Liver (tissue), 8 donors: ENCODE measurements at regions not wholly inside any gene's neighbourhood (a gene's known extent, or its start where the extent isn't known, plus 50 kb on each side); places are given as distances from the start of the nearest gene placed in this dataset.

Experiments used
- DNase-seq: peaks from one replicate; pipeline ENCODE4 v3.0.0-alpha.2; 2017; ENCODE audit warnings: low spot score
- H3K27ac ChIP-seq, 2 donors: one replicate each; pipeline ENCODE4 v1.7.0; 2013; ENCODE audit warnings: inconsistent platforms in 2 of 2, low read length in 2 of 2, control low read depth in 1 of 2, low read depth in 1 of 2, mild to moderate bottlenecking in 1 of 2
- H3K27me3 ChIP-seq, 4 donors: one replicate each; pipeline versions ENCODE4 v1.6.1 to v1.7.0; 2013; ENCODE audit warnings: low read length in 3 of 4, inconsistent platforms in 1 of 4, mild to moderate bottlenecking in 1 of 4, moderate library complexity in 1 of 4; ENCODE audit not compliant: control insufficient read depth in 4 of 4, insufficient read depth in 4 of 4
- H3K36me3 ChIP-seq, 4 donors: one replicate each; pipeline versions ENCODE4 v1.6.1 to v1.7.0; 2013; ENCODE audit warnings: low read length in 3 of 4, mild to moderate bottlenecking in 3 of 4, low read depth in 1 of 4, moderate library complexity in 1 of 4; ENCODE audit not compliant: control insufficient read depth in 4 of 4, insufficient read depth in 3 of 4
- H3K4me1 ChIP-seq, 4 donors: one replicate each; pipeline versions ENCODE4 v1.6.1 to v1.7.0; 2013; ENCODE audit warnings: low read length in 3 of 4, mild to moderate bottlenecking in 3 of 4, moderate library complexity in 1 of 4; ENCODE audit not compliant: control insufficient read depth in 4 of 4, insufficient read depth in 4 of 4
- H3K4me3 ChIP-seq, 3 donors: one replicate each; pipeline versions ENCODE4 v1.6.1 to v1.7.0; 2013; ENCODE audit warnings: low read length in 3 of 3, control low read depth in 1 of 3, low read depth in 1 of 3, mild to moderate bottlenecking in 1 of 3
- H3K9ac ChIP-seq, 2 donors: one replicate each; pipeline ENCODE4 v1.7.0; 2013; ENCODE audit warnings: low read length in 2 of 2, mild to moderate bottlenecking in 2 of 2, moderate library complexity in 2 of 2, control low read depth in 1 of 2, low read depth in 1 of 2
- H3K9me3 ChIP-seq, 4 donors: one replicate each; pipeline versions ENCODE4 v1.6.1 to v1.7.0; 2013; ENCODE audit warnings: low read length in 3 of 4; ENCODE audit not compliant: control insufficient read depth in 4 of 4
- CTCF ChIP-seq: fragments of 150-350 bp; IDR thresholded peaks from 2 replicates; pipeline ENCODE4 v1.5.1; 2017; ENCODE audit warnings: improper control_type of control experiment, low read depth, low read length; ENCODE audit not compliant: missing input control
- EGR1 ChIP-seq, 2 donors: IDR thresholded peaks; 2 replicates each; pipeline ENCODE4 v1.6.1; 2016 to 2018; ENCODE audit warnings: antibody characterized with exemption in 2 of 2, low read depth in 2 of 2
- FOXA1 ChIP-seq: IDR thresholded peaks from 2 replicates; pipeline ENCODE4 v1.6.1; 2016; ENCODE audit warnings: antibody characterized with exemption
- FOXA2 ChIP-seq: IDR thresholded peaks from 2 replicates; pipeline ENCODE4 v1.6.1; 2016; ENCODE audit warnings: antibody characterized with exemption
- GABPA ChIP-seq, 2 donors: IDR thresholded peaks in 1 of 2; conservative IDR thresholded peaks in 1 of 2; 2 replicates each; pipeline ENCODE4 v1.6.1; 2016; ENCODE audit warnings: antibody characterized with exemption in 2 of 2, mild to moderate bottlenecking in 1 of 2, moderate library complexity in 1 of 2
- HNF4A ChIP-seq, 2 donors: conservative IDR thresholded peaks; 2 replicates each; pipeline ENCODE4 v1.6.1; 2016; ENCODE audit warnings: antibody characterized with exemption in 2 of 2, mild to moderate bottlenecking in 2 of 2
- HNF4G ChIP-seq: IDR thresholded peaks from 2 replicates; pipeline ENCODE4 v1.6.1; 2016; ENCODE audit warnings: antibody characterized with exemption
- JUND ChIP-seq, 2 donors: IDR thresholded peaks; 2 replicates each; pipeline ENCODE4 v1.6.1; 2016; ENCODE audit warnings: antibody characterized with exemption in 2 of 2
- NR2F2 ChIP-seq: IDR thresholded peaks from 2 replicates; pipeline ENCODE4 v1.6.1; 2016; ENCODE audit warnings: antibody characterized with exemption
- RXRA ChIP-seq, 2 donors: IDR thresholded peaks; 2 replicates each; pipeline ENCODE4 v1.6.1; 2017 to 2018; ENCODE audit warnings: antibody characterized with exemption in 2 of 2, mild to moderate bottlenecking in 1 of 2
- SP1 ChIP-seq: IDR thresholded peaks from 2 replicates; pipeline ENCODE4 v1.6.1; 2018; ENCODE audit warnings: antibody characterized with exemption, mild to moderate bottlenecking
- TAF1 ChIP-seq: conservative IDR thresholded peaks from 2 replicates; pipeline ENCODE4 v1.6.1; 2016; ENCODE audit warnings: antibody characterized with exemption, mild to moderate bottlenecking
- WGBS: extraction: QIAGEN DNeasy Blood & Tissue Kit; methylation state at CpG from one replicate; pipeline ENCODE4 v1.1.7; 2013; 5-methylcytosine and 5-hydroxymethylcytosine counted together
- TF ChIP-seq, protein P1 (sequence below): IDR thresholded peaks from 2 replicates; pipeline ENCODE4 v1.6.1; 2016; ENCODE audit warnings: antibody characterized with exemption, mild to moderate bottlenecking
- TF ChIP-seq, protein P2 (sequence below): IDR thresholded peaks from 2 replicates; pipeline ENCODE4 v1.6.1; 2016; ENCODE audit warnings: antibody characterized with exemption
- TF ChIP-seq, protein P3 (sequence below): IDR thresholded peaks from 2 replicates; pipeline ENCODE4 v1.6.1; 2016; ENCODE audit warnings: antibody characterized with exemption
- donor health status: healthy.
- donor health status: healthy.
- donor health status: healthy.
- donor health status: healthy.
- donor health status: healthy.

DNA sequence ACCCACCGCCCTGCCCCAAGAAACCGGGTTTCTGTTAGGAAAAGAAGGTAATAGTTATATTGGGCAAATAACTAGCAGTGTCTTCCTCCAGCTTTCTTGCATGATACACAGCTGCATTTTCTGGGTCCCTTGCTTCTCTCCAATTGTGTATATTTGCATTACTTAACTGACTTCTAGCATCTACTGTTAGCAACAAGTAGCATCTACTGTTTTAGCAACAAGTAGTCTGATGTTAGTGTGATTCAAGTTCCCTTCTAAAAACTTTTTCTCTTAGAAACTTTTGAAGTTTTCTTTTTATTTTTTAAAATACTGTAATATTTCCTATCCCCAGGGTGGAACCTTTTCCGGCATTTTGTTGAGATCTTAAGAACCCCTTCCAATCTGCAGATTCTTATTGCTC lies 221.2 kb downstream of the CLIC5 start:
- 91% methylated on average over 3 of the region's 3 CpGs for WGBS
- H3K27ac ChIP-seq: no peak overlapping the region
- no peak overlapping the region for H3K9ac ChIP-seq
- H3K27me3 ChIP-seq: peaks cover 0 to 5% (median 2%) of the 10 kb centered on the region in 4 donors
- H3K4me1 ChIP-seq: no peaks in the 10 kb centered on the region
- no peaks in the 10 kb centered on the region for H3K36me3 ChIP-seq
- no peak for DNase-seq
- no peaks in the 10 kb centered on the region for H3K9me3 ChIP-seq
- TF ChIP-seq EGR1 (IDR thresholded peaks at IDR 0.05; ENCODE audit: low read depth in 2 of 2) (no peak), GABPA (IDR thresholded peaks at IDR 0.05 in 1 of 2, conservative IDR thresholded peaks at IDR 0.05 in 1 of 2) (no peak), JUND (IDR thresholded peaks at IDR 0.05) (no peak), RXRA (IDR thresholded peaks at IDR 0.05) (no peak), FOXA2 (no peak), HNF4A (conservative IDR thresholded peaks at IDR 0.05) (no peak), CTCF (no peak), TAF1 (no peak), NR2F2 (no peak), SP1 (no peak), HNF4G (no peak)
- TF ChIP-seq, protein P1, sequence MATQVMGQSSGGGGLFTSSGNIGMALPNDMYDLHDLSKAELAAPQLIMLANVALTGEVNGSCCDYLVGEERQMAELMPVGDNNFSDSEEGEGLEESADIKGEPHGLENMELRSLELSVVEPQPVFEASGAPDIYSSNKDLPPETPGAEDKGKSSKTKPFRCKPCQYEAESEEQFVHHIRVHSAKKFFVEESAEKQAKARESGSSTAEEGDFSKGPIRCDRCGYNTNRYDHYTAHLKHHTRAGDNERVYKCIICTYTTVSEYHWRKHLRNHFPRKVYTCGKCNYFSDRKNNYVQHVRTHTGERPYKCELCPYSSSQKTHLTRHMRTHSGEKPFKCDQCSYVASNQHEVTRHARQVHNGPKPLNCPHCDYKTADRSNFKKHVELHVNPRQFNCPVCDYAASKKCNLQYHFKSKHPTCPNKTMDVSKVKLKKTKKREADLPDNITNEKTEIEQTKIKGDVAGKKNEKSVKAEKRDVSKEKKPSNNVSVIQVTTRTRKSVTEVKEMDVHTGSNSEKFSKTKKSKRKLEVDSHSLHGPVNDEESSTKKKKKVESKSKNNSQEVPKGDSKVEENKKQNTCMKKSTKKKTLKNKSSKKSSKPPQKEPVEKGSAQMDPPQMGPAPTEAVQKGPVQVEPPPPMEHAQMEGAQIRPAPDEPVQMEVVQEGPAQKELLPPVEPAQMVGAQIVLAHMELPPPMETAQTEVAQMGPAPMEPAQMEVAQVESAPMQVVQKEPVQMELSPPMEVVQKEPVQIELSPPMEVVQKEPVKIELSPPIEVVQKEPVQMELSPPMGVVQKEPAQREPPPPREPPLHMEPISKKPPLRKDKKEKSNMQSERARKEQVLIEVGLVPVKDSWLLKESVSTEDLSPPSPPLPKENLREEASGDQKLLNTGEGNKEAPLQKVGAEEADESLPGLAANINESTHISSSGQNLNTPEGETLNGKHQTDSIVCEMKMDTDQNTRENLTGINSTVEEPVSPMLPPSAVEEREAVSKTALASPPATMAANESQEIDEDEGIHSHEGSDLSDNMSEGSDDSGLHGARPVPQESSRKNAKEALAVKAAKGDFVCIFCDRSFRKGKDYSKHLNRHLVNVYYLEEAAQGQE: no peak
- TF ChIP-seq, protein P2, sequence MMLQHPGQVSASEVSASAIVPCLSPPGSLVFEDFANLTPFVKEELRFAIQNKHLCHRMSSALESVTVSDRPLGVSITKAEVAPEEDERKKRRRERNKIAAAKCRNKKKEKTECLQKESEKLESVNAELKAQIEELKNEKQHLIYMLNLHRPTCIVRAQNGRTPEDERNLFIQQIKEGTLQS: no peak
- TF ChIP-seq, protein P3, sequence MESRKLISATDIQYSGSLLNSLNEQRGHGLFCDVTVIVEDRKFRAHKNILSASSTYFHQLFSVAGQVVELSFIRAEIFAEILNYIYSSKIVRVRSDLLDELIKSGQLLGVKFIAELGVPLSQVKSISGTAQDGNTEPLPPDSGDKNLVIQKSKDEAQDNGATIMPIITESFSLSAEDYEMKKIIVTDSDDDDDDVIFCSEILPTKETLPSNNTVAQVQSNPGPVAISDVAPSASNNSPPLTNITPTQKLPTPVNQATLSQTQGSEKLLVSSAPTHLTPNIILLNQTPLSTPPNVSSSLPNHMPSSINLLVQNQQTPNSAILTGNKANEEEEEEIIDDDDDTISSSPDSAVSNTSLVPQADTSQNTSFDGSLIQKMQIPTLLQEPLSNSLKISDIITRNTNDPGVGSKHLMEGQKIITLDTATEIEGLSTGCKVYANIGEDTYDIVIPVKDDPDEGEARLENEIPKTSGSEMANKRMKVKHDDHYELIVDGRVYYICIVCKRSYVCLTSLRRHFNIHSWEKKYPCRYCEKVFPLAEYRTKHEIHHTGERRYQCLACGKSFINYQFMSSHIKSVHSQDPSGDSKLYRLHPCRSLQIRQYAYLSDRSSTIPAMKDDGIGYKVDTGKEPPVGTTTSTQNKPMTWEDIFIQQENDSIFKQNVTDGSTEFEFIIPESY: no peak
- no peak overlapping the region for H3K4me3 ChIP-seq

DNA sequence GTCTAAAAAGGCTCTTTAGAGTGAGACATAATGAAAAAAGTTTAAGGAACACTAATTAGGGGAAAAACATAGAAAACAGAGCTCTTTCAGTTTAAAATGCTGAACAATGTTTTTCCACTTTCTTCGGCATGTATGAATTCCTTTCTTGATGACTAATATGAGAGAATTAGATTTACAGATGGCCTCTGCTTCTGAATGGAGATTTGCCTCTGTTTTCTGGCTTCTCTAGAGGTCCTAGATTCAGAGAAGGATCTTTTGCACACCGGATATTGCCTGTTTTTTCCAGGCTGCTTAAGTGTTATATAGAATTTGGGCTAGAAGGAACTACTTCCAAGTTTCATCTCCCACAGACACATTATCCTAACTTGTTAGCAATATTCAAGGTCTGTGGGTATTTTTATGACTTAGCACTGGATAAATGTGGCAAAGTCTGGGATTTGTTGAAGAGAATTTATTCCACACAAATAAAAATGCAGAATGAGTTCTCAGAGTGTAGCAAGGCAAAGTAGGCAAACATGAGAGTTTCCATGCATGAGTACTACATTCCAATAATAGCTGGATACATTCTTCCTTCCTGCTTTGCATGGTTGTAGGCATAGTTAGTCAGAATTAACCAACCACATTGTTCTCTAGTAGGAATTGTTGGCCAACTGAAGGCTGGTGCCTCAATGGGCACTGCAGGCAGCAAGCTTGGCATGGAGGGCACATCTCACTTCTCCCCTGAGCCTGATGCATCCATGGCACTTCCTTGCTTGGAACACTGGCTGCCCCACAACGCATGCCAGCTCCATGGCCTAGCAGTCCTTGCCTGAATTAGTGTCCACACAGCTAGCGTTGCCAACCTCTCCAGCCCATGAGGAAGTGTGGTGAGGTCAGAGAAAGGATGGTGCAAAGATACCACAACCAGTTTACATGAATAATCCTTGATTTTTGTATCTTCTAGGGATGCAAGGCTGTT lies 224.2 kb downstream of the CLIC5 start:
- H3K27me3 ChIP-seq: peaks cover 0 to 4% (median 0%) of the 10 kb centered on the region in 4 donors
- H3K27ac ChIP-seq: no peak overlapping the region
- no peaks in the 10 kb centered on the region for H3K36me3 ChIP-seq
- H3K4me3 ChIP-seq: no peak overlapping the region
- no peak for DNase-seq
- H3K9me3 ChIP-seq: no peaks in the 10 kb centered on the region
- no peaks in the 10 kb centered on the region for H3K4me1 ChIP-seq
- H3K9ac ChIP-seq: no peak overlapping the region
- 80% methylated on average over 4 of the region's 4 CpGs for WGBS
- TF ChIP-seq, protein P1: no peak
- no peak for TF ChIP-seq HNF4G
- TF ChIP-seq, protein P3: no peak
- TF ChIP-seq, protein P2: no peak
- no peak for TF ChIP-seq FOXA1
- no peak for TF ChIP-seq SP1
- no peak for TF ChIP-seq FOXA2
- no peak for TF ChIP-seq NR2F2
- TF ChIP-seq GABPA (IDR thresholded peaks at IDR 0.05 in 1 of 2, conservative IDR thresholded peaks at IDR 0.05 in 1 of 2): no peak
- no peak for TF ChIP-seq EGR1 (IDR thresholded peaks at IDR 0.05; ENCODE audit: low read depth in 2 of 2)
- no peak for TF ChIP-seq TAF1
- no peak for TF ChIP-seq RXRA (IDR thresholded peaks at IDR 0.05)
- no peak for TF ChIP-seq JUND (IDR thresholded peaks at IDR 0.05)
